Muscle layer of duodenum (tissue), 2 donors: ENCODE measurements at regions not wholly inside any gene's neighbourhood (a gene's known extent, or its start where the extent isn't known, plus 50 kb on each side); places are given as distances from the start of the nearest gene placed in this dataset.

Experiments used
- H3K27ac ChIP-seq: one replicate; pipeline ENCODE4 v1.7.0; 2013; ENCODE audit warnings: mild to moderate bottlenecking, low read length
- H3K27me3 ChIP-seq: one replicate; pipeline ENCODE4 v1.7.0; 2013; ENCODE audit warnings: low read depth, mild to moderate bottlenecking, control low read depth, low read length
- H3K36me3 ChIP-seq, 2 donors: one replicate each; pipeline ENCODE4 v1.7.0; 2013; ENCODE audit warnings: low read length in 2 of 2, control low read depth in 1 of 2, mild to moderate bottlenecking in 1 of 2; ENCODE audit not compliant: insufficient read depth in 2 of 2, control insufficient read depth in 1 of 2
- H3K4me1 ChIP-seq, 2 donors: one replicate each; pipeline ENCODE4 v1.7.0; 2013; ENCODE audit warnings: low read length in 2 of 2, mild to moderate bottlenecking in 2 of 2, control low read depth in 1 of 2, moderate library complexity in 1 of 2; ENCODE audit not compliant: insufficient read depth in 2 of 2, control insufficient read depth in 1 of 2
- H3K4me3 ChIP-seq, 2 donors: one replicate each; pipeline ENCODE4 v1.7.0; 2013; ENCODE audit warnings: low read length in 2 of 2, low read depth in 1 of 2, mild to moderate bottlenecking in 1 of 2
- H3K9me3 ChIP-seq, 2 donors: one replicate each; pipeline ENCODE4 v1.7.0; 2013; ENCODE audit warnings: low read length in 2 of 2, control low read depth in 1 of 2, mild to moderate bottlenecking in 1 of 2; ENCODE audit not compliant: control insufficient read depth in 1 of 2
- donor health status: healthy.

DNA sequence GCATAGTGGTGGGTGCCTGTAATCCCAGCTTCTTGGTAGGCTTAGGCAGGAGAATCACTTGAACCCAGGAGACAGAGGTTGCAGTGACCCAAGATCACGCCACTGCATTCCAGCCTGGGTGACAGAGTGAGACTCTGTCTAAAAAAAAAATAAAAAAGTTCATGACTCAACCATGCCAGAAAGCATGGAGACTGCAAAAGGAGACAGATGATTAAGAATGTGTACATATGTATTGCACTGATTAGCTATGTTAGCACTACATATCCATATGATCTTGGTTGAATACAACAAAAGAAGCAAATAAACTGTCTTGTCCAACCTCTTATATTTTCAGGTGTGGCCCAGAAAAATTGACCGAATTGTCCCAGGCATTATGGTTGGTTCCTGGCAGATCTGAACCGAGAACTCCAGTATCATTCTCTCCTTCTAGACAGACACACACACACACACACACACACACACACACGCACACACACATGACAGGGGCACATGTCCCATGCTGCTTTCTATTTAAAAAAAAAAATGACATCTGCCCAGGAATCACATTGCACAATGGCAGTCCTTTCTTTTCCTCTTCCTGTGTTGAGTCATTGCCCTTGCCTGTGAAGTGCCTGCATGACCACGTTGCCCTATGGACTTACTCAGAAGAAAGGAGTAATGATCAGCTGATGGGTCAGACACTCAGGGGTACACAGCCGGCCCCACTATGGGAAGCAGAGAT is 65.6 kb downstream of the MYCN start:
- H3K36me3 ChIP-seq = no peaks in the 10 kb centered on the region
- H3K4me1 ChIP-seq = no peaks in the 10 kb centered on the region
- H3K9me3 ChIP-seq = peaks cover 0 to 7% of the 10 kb centered on the region in 2 donors
- no peak overlapping the region for H3K4me3 ChIP-seq
- H3K27me3 ChIP-seq = no peaks in the 10 kb centered on the region
- H3K27ac ChIP-seq = no peak overlapping the region

DNA sequence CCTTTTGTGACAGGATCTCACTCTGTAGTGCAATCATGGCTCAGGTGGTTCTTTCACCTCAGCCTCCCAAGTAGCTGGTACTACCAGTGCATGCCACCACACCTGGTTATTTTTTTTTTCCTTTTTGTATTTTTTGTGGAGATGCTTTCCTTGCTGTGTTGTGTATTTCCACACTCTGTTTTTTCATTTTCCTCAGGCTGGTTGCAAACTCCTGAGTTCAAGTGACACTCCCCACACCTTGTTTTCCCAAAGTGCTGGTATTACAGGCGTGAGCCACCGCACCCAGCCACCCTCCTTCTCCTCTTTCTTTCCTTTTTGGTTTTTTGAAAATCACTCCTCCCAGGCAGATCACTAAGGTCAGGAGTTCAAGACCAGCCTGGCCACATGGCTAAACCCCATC is 65.0 kb downstream of the MYCN start:
- Histone ChIP-seq H3K27ac (no peak overlapping the region), H3K4me1 (no peaks in the 10 kb centered on the region), H3K9me3 (peaks cover 0 to 7% of the 10 kb centered on the region in 2 donors), H3K27me3 (no peaks in the 10 kb centered on the region), H3K36me3 (no peaks in the 10 kb centered on the region), H3K4me3 (no peak overlapping the region)

DNA sequence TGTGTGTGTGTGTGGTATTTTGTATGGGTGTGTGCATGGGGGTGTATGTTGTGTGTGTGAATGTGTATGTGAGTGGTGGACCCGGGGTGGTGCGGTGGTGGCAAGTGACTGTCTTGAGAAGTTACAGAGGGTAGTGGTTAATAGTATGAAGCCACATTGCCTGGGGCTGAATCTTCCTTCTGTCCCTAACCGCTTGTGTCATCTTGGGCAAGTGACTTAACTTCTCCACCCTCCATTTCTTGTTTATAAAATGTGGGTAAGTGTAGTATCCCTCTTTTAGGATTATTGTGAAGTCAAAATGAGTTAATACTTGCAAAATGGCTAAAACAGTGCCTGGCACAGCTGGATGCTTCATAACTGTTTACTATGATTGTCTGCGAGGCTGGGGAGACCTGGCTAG is 63.5 kb downstream of the MYCN start:
- H3K36me3 ChIP-seq = no peaks in the 10 kb centered on the region
- no peak overlapping the region for H3K27ac ChIP-seq
- no peaks in the 10 kb centered on the region for H3K4me1 ChIP-seq
- H3K27me3 ChIP-seq = no peaks in the 10 kb centered on the region
- peaks cover 0 to 7% of the 10 kb centered on the region in 2 donors for H3K9me3 ChIP-seq
- H3K4me3 ChIP-seq = no peak overlapping the region

DNA sequence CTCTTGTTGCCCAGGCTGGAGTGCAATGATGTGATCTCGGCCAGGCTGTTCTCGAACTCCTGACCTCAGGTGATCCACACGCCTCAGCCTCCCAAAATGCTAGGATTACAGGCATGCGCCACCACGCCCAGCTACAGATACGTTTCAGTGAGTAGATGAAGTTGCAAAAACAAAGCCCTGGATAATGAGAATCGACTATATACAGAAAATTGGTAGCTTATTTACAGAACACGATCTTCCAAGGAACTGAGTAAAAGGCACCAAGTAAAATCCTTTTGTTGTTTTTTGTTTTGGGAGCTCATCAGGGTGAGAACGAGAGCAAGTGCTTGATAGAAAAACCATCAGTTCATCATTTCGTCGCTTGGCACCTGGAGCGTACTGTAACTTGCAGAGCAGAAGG is 62.8 kb downstream of the MYCN start:
- Histone ChIP-seq H3K27ac (no peak overlapping the region), H3K4me1 (no peaks in the 10 kb centered on the region), H3K4me3 (no peak overlapping the region), H3K9me3 (peaks cover 0 to 7% of the 10 kb centered on the region in 2 donors), H3K36me3 (no peaks in the 10 kb centered on the region), H3K27me3 (no peaks in the 10 kb centered on the region)

DNA sequence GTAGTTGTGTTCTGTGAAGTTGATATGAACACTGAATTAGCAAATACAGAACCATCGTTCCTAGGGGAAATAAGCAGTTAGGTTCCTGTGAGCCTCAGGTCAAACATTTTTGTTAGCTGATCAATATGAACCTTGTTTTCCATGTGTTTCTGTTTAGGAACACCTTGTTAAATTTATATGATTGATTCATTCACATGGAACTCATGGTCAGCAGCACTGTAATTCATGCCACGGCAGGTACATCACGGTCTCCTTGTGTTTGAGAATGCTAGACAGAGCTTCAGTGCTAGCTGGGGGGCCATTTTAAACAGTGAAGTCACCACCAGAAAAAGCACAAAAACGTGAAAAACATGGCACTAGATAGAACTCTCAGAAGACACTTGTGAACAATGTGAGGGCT is 62.2 kb downstream of the MYCN start:
- Histone ChIP-seq H3K9me3 (peaks cover 0 to 7% of the 10 kb centered on the region in 2 donors), H3K4me1 (no peaks in the 10 kb centered on the region)

DNA sequence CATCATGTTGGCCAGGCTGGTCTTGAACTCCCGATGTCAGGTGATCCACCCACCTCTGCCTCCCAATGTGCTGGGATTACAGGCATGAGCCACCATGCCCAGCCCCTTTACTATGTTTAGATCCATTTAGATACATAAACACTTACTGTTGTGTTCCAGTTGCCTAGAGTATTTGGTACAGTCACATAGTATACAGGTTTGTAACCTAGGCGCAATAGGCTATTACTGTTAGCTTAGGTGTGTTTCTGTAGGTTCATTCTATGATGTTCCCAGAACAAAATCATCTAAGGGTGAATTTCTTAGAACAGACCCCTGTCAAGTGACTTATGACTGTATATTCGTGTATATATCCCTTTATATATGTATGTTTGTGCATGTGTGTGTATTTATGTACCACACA is 61.8 kb downstream of the MYCN start:
- no peaks in the 10 kb centered on the region for H3K36me3 ChIP-seq
- no peaks in the 10 kb centered on the region for H3K27me3 ChIP-seq
- no peak overlapping the region for H3K4me3 ChIP-seq
- no peaks in the 10 kb centered on the region for H3K4me1 ChIP-seq
- H3K27ac ChIP-seq = no peak overlapping the region
- peaks cover 0 to 7% of the 10 kb centered on the region in 2 donors for H3K9me3 ChIP-seq

More for the DNA sequence above, 62.2 kb downstream of the MYCN start:
- H3K27ac ChIP-seq = no peak overlapping the region
- H3K27me3 ChIP-seq = no peaks in the 10 kb centered on the region
- no peaks in the 10 kb centered on the region for H3K36me3 ChIP-seq
- no peak overlapping the region for H3K4me3 ChIP-seq

DNA sequence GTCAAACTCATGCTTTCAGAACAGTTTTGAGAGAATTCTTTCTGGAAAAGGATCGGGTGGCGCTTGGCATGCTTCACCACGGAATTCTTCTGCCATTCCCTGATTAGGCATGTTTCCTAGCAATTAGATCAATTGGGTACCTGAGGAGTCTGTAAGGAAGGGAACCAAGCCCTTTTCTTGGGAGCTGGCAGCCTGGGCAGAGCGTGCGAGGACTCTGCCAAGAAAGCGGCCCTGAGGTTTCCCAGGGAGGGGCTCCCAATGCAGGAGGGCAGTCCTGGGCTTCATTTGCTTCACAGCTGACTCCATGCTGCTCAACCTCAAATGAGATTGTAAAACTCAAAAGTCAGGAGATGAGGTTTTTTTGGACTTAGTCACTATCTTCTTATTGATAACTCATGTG is 60.3 kb downstream of the MYCN start:
- no peaks in the 10 kb centered on the region for H3K4me1 ChIP-seq
- no peaks in the 10 kb centered on the region for H3K36me3 ChIP-seq
- H3K27me3 ChIP-seq = no peaks in the 10 kb centered on the region
- H3K27ac ChIP-seq = no peak overlapping the region
- H3K9me3 ChIP-seq = peaks cover 0 to 7% of the 10 kb centered on the region in 2 donors
- H3K4me3 ChIP-seq = no peak overlapping the region

DNA sequence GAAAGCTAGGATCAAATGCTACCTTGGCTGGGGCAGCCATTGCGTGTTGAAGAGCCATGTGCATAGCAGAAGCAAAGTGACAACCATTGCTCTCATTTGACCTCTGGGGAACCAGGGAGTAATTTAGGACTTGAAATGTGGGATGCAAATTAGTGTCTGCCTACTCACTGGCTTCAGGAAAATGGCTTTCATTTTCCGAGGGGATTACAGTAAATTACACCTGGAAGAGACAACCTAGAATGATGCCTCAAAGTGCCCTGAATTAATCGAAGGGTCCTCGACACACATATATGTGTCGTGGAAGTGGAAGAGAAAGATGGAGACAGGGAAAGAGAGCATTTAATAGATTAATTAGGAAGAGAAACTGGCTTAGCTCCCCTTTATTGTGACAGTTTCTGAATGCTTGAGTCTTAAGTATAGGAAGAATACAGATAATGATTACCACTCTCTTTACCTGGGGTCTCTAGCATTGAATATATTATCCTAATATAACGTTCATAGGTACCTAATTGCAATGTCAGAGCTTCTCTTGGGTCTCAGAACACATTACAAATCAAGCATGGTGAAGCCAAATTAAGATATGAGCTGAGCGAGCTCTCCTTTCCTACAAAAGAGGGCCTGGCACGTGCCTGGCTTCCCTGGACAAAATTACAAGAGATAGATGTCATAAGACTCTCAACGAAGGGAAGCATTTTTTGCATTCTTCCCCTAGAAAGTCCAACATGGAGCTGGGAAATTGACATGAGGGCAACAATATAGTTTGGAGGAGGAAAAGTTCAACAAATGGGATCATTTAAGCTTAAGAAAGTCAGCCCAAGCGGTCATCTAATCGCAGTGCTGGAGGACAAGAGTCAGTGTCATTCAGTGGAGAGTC is 59.5 kb downstream of the MYCN start:
- peaks cover 0 to 7% of the 10 kb centered on the region in 2 donors for H3K9me3 ChIP-seq
- H3K27ac ChIP-seq = no peak overlapping the region
- H3K36me3 ChIP-seq = no peaks in the 10 kb centered on the region
- H3K4me1 ChIP-seq = no peaks in the 10 kb centered on the region
- no peak overlapping the region for H3K4me3 ChIP-seq
- H3K27me3 ChIP-seq = no peaks in the 10 kb centered on the region

DNA sequence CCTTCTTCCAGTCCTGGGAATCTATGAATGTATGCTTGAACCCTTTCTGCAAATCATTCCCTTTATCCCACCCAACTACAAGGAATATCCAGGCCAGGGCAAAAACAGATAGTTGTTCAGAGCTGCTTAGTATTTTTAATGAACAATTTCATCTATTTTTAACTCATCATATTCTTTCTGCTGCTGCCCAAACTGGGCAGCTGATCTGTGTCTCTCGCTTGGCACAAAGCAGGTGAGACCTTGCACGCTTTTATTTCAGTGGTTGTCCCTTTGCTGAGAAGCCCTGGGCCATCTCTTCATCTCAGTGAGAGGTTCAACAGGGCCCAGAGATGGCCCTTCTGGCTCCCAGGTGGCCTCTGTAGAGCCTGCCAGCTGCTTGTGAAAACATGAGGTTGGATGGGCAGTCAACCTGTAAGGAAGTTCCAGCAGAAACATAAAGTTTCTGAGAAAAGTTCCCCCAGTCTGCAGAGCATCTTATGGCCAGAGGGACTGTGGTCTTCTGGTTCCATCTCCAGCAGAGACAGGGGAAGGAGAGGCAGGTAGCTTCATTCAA is 57.5 kb downstream of the MYCN start:
- Histone ChIP-seq H3K9me3 (peaks cover 0 to 7% of the 10 kb centered on the region in 2 donors), H3K4me3 (no peak overlapping the region), H3K4me1 (no peaks in the 10 kb centered on the region)

DNA sequence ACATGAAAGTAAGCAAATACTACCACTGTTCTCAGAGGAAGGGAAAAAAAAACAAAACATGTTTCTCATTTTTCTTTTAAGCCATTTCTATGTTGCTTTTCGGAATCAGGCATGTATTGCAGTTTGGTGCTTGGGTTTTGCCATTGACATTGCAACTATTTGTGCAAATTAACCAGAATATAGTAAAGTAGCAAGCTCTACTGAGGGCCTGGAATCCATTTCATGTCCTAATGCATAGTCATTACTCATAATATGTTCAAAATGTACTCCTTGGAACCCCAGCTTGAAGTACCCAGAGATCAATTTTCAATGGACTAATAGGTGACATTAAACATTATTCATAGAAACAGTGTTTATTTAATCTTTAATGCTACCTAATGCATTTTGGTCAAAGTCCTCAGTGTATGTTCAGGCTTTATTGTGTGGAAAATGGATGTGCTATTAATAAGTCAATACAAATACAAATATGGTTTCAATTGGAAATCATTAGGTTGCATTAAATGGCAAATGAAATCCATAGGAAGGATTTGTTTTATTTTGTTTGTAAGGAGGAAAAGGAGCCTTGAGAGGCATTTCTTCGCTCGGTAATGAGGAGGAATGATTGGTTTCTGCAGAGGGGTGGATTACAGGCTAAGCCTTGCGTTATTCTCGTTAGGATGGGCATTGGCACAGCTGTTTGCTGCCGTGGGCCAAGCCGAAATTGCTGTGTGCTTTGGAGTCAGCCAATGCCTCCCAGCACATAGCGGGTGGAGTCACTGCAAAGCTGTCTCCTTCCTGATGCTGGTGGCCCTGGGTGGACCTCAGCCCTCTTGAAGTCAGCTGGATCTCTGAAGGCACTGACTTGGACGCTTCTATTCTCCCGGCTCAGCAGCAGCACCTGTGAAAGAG is 56.4 kb downstream of the MYCN start:
- Histone ChIP-seq H3K36me3 (no peaks in the 10 kb centered on the region), H3K27ac (no peak overlapping the region), H3K9me3 (no peaks in the 10 kb centered on the region), H3K27me3 (no peaks in the 10 kb centered on the region), H3K4me3 (no peak overlapping the region), H3K4me1 (no peaks in the 10 kb centered on the region)

More for the DNA sequence above, 57.5 kb downstream of the MYCN start:
- Histone ChIP-seq H3K27ac (no peak overlapping the region), H3K36me3 (no peaks in the 10 kb centered on the region), H3K27me3 (no peaks in the 10 kb centered on the region)
